ENCODE measurements at regions not wholly inside any gene's neighbourhood (a gene's known extent, or its start where the extent isn't known, plus 50 kb on each side); places are given as distances from the start of the nearest gene placed in this dataset.
"Not testable (repeated sequence)": the region's sequence is repeated elsewhere in the genome, so short reads cannot be mapped to it uniquely, and the experiment has no call there.

GRCh38 chr3:4222574-4223175 lies 80.5 kb upstream of the SETMAR start:
- DNase-seq (ENCODE audit: low read depth) = no peak

GRCh38 chr3:4223777-4224176 lies 79.4 kb upstream of the SETMAR start:
- DNase-seq (ENCODE audit: low read depth) = no peak

- no peak for DNase-seq (ENCODE audit: low read depth)
These were observed 78.8 kb upstream of the SETMAR start for GRCh38 chr3:4224331-4224730.

- DNase-seq (ENCODE audit: low read depth) = no peak
These were observed 78.1 kb upstream of the SETMAR start for GRCh38 chr3:4225005-4225471.

GRCh38 chr3:4228295-4228694 lies 74.9 kb upstream of the SETMAR start:
- no peak for DNase-seq (ENCODE audit: low read depth)

GRCh38 chr3:4231041-4231440 lies 72.1 kb upstream of the SETMAR start:
- no peak for DNase-seq (ENCODE audit: low read depth)

GRCh38 chr3:4232798-4233197 lies 70.4 kb upstream of the SETMAR start:
- DNase-seq (ENCODE audit: low read depth) = no peak

GRCh38 chr3:4233488-4233887 lies 69.7 kb upstream of the SETMAR start:
- no peak for DNase-seq (ENCODE audit: low read depth)

GRCh38 chr3:4234889-4235288 lies 68.3 kb upstream of the SETMAR start:
- DNase-seq (ENCODE audit: low read depth) = no peak

GRCh38 chr3:4235690-4236089 lies 67.5 kb upstream of the SETMAR start:
- no peak for DNase-seq (ENCODE audit: low read depth)

GRCh38 chr3:4241595-4242170 lies 61.5 kb upstream of the SETMAR start:
- DNase-seq (ENCODE audit: low read depth) = no peak

- DNase-seq (ENCODE audit: low read depth) = no peak
These were observed 57.5 kb upstream of the SETMAR start for GRCh38 chr3:4245671-4246070.

- DNase-seq (ENCODE audit: low read depth) = no peak
These were observed 55.8 kb upstream of the SETMAR start for GRCh38 chr3:4247391-4247790.

GRCh38 chr3:4250064-4250463 lies 53.1 kb upstream of the SETMAR start:
- no peak for DNase-seq (ENCODE audit: low read depth)

GRCh38 chr3:4251412-4251811 lies 51.8 kb upstream of the SETMAR start:
- DNase-seq (ENCODE audit: low read depth) = no peak

- DNase-seq (ENCODE audit: low read depth) = not testable (repeated sequence)
These were observed 49.9 kb upstream of the SETMAR start for GRCh38 chr3:4253072-4253832.
